ENCODE measurements at regions not wholly inside any gene's neighbourhood (a gene's known extent, or its start where the extent isn't known, plus 50 kb on each side); places are given as distances from the start of the nearest gene placed in this dataset.
"Not testable (repeated sequence)": the region's sequence is repeated elsewhere in the genome, so short reads cannot be mapped to it uniquely, and the experiment has no call there.

GRCh38 chr20:48359692-48360341 lies 468.0 kb downstream of the PREX1 start:
- H3F3A ChIP-seq (ENCODE audit: insufficient read depth, low read depth) = no peaks in the 10 kb centered on the region
- no peak overlapping the region for H3K4me3 ChIP-seq
- H4K20me1 ChIP-seq (ENCODE audit: insufficient read depth) = no peaks in the 10 kb centered on the region
- BruUV-seq (replicated peaks) = no TSS peak
- peaks cover 4% of the 10 kb centered on the region; the same call in 1 of the 2 replicates for H3K4me1 ChIP-seq (replicated peaks; ENCODE audit: insufficient read depth)
- no peak overlapping the region for H3K4me2 ChIP-seq
- H3K9me3 ChIP-seq (ENCODE audit: insufficient read depth, low read depth) = no peaks in the 10 kb centered on the region
- no peaks in the 10 kb centered on the region for H3K36me3 ChIP-seq (ENCODE audit: low read depth)
- no peaks in the 10 kb centered on the region for H3K27me3 ChIP-seq (ENCODE audit: insufficient read depth, low read depth)
- CTCF ChIA-PET = no interaction called here
- H3K27ac ChIP-seq = no peak overlapping the region
- DNase-seq = peak in 1 of 2 experiments; percentile 24
- intact Hi-C loops (cut with micrococcal nuclease; ENCODE audit: unreplicated experiment) = no loop called here
- H3K9me2 ChIP-seq (ENCODE audit: insufficient read depth) = no peaks in the 10 kb centered on the region
- TF ChIP-seq EZH2 (IDR thresholded peaks at IDR 0.05; ENCODE audit: low read depth) (no peak), CTCF (conservative IDR thresholded peaks at IDR 0.05) (no peak)
- no peak overlapping the region for H2AFZ ChIP-seq
- POLR2A ChIA-PET (ENCODE audit: unreplicated experiment) = no interaction called here
- H3K79me2 ChIP-seq (ENCODE audit: low read depth) = no peaks in the 10 kb centered on the region

- BruUV-seq (replicated peaks); H3K4me3 ChIP-seq; DNase-seq; H3K36me3 ChIP-seq (ENCODE audit: low read depth); POLR2A ChIA-PET (ENCODE audit: unreplicated experiment); H4K20me1 ChIP-seq (ENCODE audit: insufficient read depth); CTCF ChIA-PET; H3K27ac ChIP-seq; H3K79me2 ChIP-seq (ENCODE audit: low read depth); H2AFZ ChIP-seq; H3K4me1 ChIP-seq (replicated peaks; ENCODE audit: insufficient read depth); H3K4me2 ChIP-seq; H3K9me2 ChIP-seq (ENCODE audit: insufficient read depth); H3K27me3 ChIP-seq (ENCODE audit: insufficient read depth, low read depth); H3K9me3 ChIP-seq (ENCODE audit: insufficient read depth, low read depth); intact Hi-C loops (cut with micrococcal nuclease; ENCODE audit: unreplicated experiment); H3F3A ChIP-seq (ENCODE audit: insufficient read depth, low read depth): not testable (repeated sequence)
Observed at GRCh38 chr20:48359055-48359390, 468.8 kb downstream of the PREX1 start.

GRCh38 chr20:48358176-48359054 lies 469.4 kb downstream of the PREX1 start:
- no peaks in the 10 kb centered on the region for H4K20me1 ChIP-seq (ENCODE audit: insufficient read depth)
- no TSS peak for BruUV-seq (replicated peaks)
- H3K4me2 ChIP-seq = no peak overlapping the region
- no peaks in the 10 kb centered on the region for H3K36me3 ChIP-seq (ENCODE audit: low read depth)
- peaks cover 8% of the 10 kb centered on the region; the same call in 1 of the 2 replicates for H3K9me3 ChIP-seq (ENCODE audit: insufficient read depth, low read depth)
- ChIA-PET POLR2A (ENCODE audit: unreplicated experiment) (no interaction called here), CTCF (no interaction called here)
- H3K4me3 ChIP-seq = no peak overlapping the region
- TF ChIP-seq CTCF (conservative IDR thresholded peaks at IDR 0.05) (no peak), EZH2 (IDR thresholded peaks at IDR 0.05; ENCODE audit: low read depth) (no peak)
- H3F3A ChIP-seq (ENCODE audit: insufficient read depth, low read depth) = no peaks in the 10 kb centered on the region
- peak in 1 of 2 experiments; percentile 19 for DNase-seq
- peaks cover 4% of the 10 kb centered on the region; the same call in 1 of the 2 replicates for H3K4me1 ChIP-seq (replicated peaks; ENCODE audit: insufficient read depth)
- no peaks in the 10 kb centered on the region for H3K9me2 ChIP-seq (ENCODE audit: insufficient read depth)
- H2AFZ ChIP-seq = no peak overlapping the region
- no peaks in the 10 kb centered on the region for H3K79me2 ChIP-seq (ENCODE audit: low read depth)
- H3K27me3 ChIP-seq (ENCODE audit: insufficient read depth, low read depth) = no peaks in the 10 kb centered on the region
- H3K27ac ChIP-seq = no peak overlapping the region
- intact Hi-C loops (cut with micrococcal nuclease; ENCODE audit: unreplicated experiment) = no loop called here
